Endodermal cell (in vitro differentiated cells): ENCODE measurements at regions not wholly inside any gene's neighbourhood (a gene's known extent, or its start where the extent isn't known, plus 50 kb on each side); places are given as distances from the start of the nearest gene placed in this dataset.

Experiments used
- DNase-seq: peaks from one replicate; pipeline ENCODE4 v3.0.0-alpha.2; 2017
- H3K27ac ChIP-seq: 2 replicates; pipeline ENCODE4 v1.5.1; 2013; ENCODE audit warnings: mild to moderate bottlenecking, low read depth, low read length, moderate library complexity
- H3K27me3 ChIP-seq: 2 replicates; pipeline ENCODE4 v1.6.1; 2013; ENCODE audit warnings: mild to moderate bottlenecking, low read length, moderate library complexity; ENCODE audit not compliant: insufficient read depth, control insufficient read depth, poor library complexity, severe bottlenecking
- H3K36me3 ChIP-seq: 2 replicates; pipeline ENCODE4 v1.7.0; 2013; ENCODE audit warnings: mild to moderate bottlenecking, low read length, moderate library complexity; ENCODE audit not compliant: control insufficient read depth, insufficient read depth
- H3K4me1 ChIP-seq: one replicate; pipeline ENCODE4 v1.7.0; 2013; ENCODE audit warnings: low read length; ENCODE audit not compliant: control insufficient read depth, insufficient read depth
- H3K4me3 ChIP-seq: 2 replicates; pipeline ENCODE4 v1.5.1; 2013; ENCODE audit warnings: mild to moderate bottlenecking, low read length, moderate library complexity
- H3K9ac ChIP-seq: 2 replicates; pipeline ENCODE4 v1.6.1; 2013; ENCODE audit warnings: mild to moderate bottlenecking, low read length, moderate library complexity; ENCODE audit not compliant: poor library complexity, severe bottlenecking; ENCODE audit errors: extremely low read depth
- H3K9me3 ChIP-seq: 2 replicates; pipeline ENCODE4 v1.6.1; 2013; ENCODE audit warnings: mild to moderate bottlenecking, low read length, moderate library complexity; ENCODE audit not compliant: control insufficient read depth
- H3K27ac Mint-ChIP-seq: 2 replicates; pipeline ENCODE4 v1.8.0; 2020; ENCODE audit warnings: mixed read lengths
- H3K27me3 Mint-ChIP-seq: 2 replicates; pipeline ENCODE4 v1.8.0; 2021; ENCODE audit warnings: mild to moderate bottlenecking, mixed read lengths; ENCODE audit not compliant: insufficient read depth
- H3K36me3 Mint-ChIP-seq: 2 replicates; pipeline ENCODE4 v1.8.0; 2020; ENCODE audit warnings: low read depth, mixed read lengths
- H3K4me1 Mint-ChIP-seq: 2 replicates; pipeline ENCODE4 v1.8.0; 2020; ENCODE audit warnings: mixed read lengths
- H3K4me3 Mint-ChIP-seq: 2 replicates; pipeline ENCODE4 v1.8.0; 2020; ENCODE audit warnings: mild to moderate bottlenecking, moderate library complexity, mixed read lengths
- H3K9me3 Mint-ChIP-seq: 2 replicates; pipeline ENCODE4 v1.8.0; 2020; ENCODE audit warnings: mild to moderate bottlenecking, mixed read lengths
- WGBS, 2 experiments: methylation state at CpG; one replicate each; pipeline versions ENCODE4 v1.1.5 to v1.1.7; 2013; ENCODE audit warnings: missing lambda C conversion rate in 2 of 2, mixed read lengths in 1 of 2; ENCODE audit not compliant: insufficient coverage in 1 of 2, insufficient read length in 1 of 2; 5-methylcytosine and 5-hydroxymethylcytosine counted together
- TF ChIP-seq, protein P1 (sequence below): fragments of 200-600 bp; sonication (generic); conservative IDR thresholded peaks from 2 replicates; pipeline ENCODE4 v1.5.0; 2021; ENCODE audit warnings: antibody characterized with exemption, mild to moderate bottlenecking

DNA sequence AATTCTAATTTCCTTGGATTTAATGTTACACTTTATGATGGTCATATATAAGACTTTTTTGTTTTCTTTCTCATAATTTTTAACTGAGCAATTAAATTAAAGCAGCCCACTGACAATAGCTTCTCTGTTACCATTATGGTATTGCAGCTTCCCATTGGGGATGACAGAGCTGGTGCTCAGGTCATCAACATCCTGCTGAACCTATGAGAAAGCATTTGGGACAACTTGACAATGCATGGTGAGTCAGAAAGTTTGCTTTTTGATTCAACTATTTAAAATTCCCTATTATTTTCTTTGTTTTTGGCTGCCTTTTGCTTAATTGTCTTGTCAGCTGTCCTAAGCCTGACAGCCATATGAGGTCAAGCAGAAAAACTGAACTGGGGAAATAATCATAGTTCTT, 487.4 kb upstream of the RIOK2 start:
- Mint-ChIP-seq H3K4me3 (no peak overlapping the region), H3K36me3 (no peaks in the 10 kb centered on the region), H3K27me3 (no peaks in the 10 kb centered on the region), H3K4me1 (no peaks in the 10 kb centered on the region), H3K9me3 (no peaks in the 10 kb centered on the region), H3K27ac (no peak overlapping the region)
- no peaks in the 10 kb centered on the region for H3K36me3 ChIP-seq
- no peaks in the 10 kb centered on the region for H3K9me3 ChIP-seq
- no peak overlapping the region for H3K27ac ChIP-seq
- no peak for DNase-seq
- H3K9ac ChIP-seq: no peak overlapping the region
- H3K4me3 ChIP-seq: no peak overlapping the region
- no peaks in the 10 kb centered on the region for H3K27me3 ChIP-seq
- TF ChIP-seq, protein P1, sequence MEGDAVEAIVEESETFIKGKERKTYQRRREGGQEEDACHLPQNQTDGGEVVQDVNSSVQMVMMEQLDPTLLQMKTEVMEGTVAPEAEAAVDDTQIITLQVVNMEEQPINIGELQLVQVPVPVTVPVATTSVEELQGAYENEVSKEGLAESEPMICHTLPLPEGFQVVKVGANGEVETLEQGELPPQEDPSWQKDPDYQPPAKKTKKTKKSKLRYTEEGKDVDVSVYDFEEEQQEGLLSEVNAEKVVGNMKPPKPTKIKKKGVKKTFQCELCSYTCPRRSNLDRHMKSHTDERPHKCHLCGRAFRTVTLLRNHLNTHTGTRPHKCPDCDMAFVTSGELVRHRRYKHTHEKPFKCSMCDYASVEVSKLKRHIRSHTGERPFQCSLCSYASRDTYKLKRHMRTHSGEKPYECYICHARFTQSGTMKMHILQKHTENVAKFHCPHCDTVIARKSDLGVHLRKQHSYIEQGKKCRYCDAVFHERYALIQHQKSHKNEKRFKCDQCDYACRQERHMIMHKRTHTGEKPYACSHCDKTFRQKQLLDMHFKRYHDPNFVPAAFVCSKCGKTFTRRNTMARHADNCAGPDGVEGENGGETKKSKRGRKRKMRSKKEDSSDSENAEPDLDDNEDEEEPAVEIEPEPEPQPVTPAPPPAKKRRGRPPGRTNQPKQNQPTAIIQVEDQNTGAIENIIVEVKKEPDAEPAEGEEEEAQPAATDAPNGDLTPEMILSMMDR: no peak
- no peaks in the 10 kb centered on the region for H3K4me1 ChIP-seq

DNA sequence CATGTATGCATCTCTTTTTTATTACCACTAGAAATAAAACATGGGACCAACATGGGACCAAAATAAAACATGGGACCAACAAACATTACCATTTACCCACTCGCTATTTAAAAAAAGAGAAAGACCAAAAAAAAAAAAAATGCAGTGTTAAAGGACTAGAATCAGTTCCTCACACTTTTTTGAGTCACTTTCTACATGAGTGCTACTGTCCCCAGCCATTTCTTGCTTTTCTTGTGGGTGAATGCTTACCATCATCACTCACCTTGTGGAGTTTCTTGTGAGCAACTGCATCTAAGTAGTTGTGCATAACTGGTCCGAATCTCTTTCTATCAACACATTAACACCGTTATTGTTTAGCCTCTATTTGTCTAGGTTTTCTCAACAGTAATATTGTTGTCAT, 493.6 kb upstream of the RIOK2 start:
- TF ChIP-seq, protein P1: no peak
- Mint-ChIP-seq H3K4me1 (no peaks in the 10 kb centered on the region), H3K9me3 (peaks cover 2% of the 10 kb centered on the region), H3K36me3 (no peaks in the 10 kb centered on the region), H3K27ac (no peak overlapping the region), H3K4me3 (no peak overlapping the region), H3K27me3 (peaks cover 2% of the 10 kb centered on the region)
- no peaks in the 10 kb centered on the region for H3K36me3 ChIP-seq
- 88 to 100% methylated on average over 1 to 3 of the region's 3 CpGs for WGBS, 2 experiments
- no peaks in the 10 kb centered on the region for H3K27me3 ChIP-seq
- no peak overlapping the region for H3K27ac ChIP-seq
- no peak overlapping the region for H3K9ac ChIP-seq
- H3K4me3 ChIP-seq: no peak overlapping the region
- H3K4me1 ChIP-seq: no peaks in the 10 kb centered on the region
- H3K9me3 ChIP-seq: peaks cover 6% of the 10 kb centered on the region
- DNase-seq: no peak

DNA sequence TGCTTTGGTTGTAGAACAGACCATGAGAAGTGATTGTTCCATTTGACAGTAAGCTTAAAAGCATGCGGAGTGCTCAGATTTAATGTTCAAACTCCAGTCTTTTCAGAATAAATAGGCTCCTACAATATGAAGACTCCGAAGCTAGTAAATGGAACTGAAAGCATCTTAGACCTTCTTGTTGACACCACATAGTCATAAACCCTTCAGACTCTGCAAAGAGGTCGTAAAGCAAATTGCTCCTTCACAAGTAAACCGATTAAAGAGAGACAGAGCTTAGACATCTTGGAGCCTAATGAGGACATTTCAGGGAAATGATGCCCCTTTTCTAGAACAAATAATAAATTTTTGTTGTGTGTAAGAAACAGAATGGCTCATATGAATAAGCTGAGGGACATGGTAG, 511.0 kb upstream of the RIOK2 start:
- no peaks in the 10 kb centered on the region for H3K27me3 Mint-ChIP-seq
- H3K27ac Mint-ChIP-seq: no peak overlapping the region
- no peaks in the 10 kb centered on the region for H3K9me3 Mint-ChIP-seq
- WGBS, 2 experiments: 95% methylated on average over 3 to 4 of the region's 4 CpGs
- Histone ChIP-seq H3K9ac (no peak overlapping the region), H3K9me3 (no peaks in the 10 kb centered on the region), H3K4me3 (no peak overlapping the region), H3K27me3 (no peaks in the 10 kb centered on the region), H3K27ac (no peak overlapping the region), H3K36me3 (no peaks in the 10 kb centered on the region), H3K4me1 (no peaks in the 10 kb centered on the region)
- no peak overlapping the region for H3K4me3 Mint-ChIP-seq
- TF ChIP-seq, protein P1: no peak
- no peaks in the 10 kb centered on the region for H3K4me1 Mint-ChIP-seq
- H3K36me3 Mint-ChIP-seq: no peaks in the 10 kb centered on the region
- no peak for DNase-seq
